ENCODE measurements at regions not wholly inside any gene's neighbourhood (a gene's known extent, or its start where the extent isn't known, plus 50 kb on each side); places are given as distances from the start of the nearest gene placed in this dataset.

DNA sequence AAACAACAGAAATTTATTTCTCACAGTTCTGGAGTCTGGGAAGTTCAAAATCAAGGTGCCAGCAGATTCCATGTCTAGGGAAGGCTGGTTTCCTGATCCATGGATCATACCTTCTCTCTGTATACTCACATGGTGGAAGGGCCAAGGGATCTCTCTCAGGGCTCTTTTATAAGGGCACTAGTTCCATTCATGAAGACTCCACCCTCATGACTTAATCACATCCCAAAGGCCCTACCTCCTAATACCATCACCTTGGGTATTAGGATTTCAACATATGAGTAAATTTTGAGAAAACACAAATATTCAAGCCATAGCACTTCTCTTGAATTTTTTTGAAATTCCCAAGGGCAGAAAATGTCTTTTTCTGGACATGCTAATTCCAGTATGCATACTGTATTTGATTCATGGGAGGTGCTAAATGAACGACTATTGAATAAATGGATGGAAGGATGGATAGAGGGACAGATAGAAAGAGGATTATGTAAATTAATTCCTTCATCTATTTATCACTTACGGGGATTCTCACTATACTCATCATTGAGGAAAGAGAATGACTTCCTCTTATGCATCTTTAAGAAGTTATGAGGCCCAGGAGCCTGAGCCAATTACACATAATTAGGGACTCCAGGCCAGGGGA lies 182.8 kb downstream of the NRIP1 start:
- Histone ChIP-seq H2AFZ (ENCODE audit: control insufficient read depth, low read depth, low read length) (no peak overlapping the region), H3K4me3 (no peak overlapping the region), H3K36me3 (ENCODE audit: control insufficient read depth in 2 of 2, insufficient read depth in 2 of 2, low read length in 1 of 2) (no peaks in the 10 kb centered on the region), H3K4me1 (ENCODE audit: control insufficient read depth, insufficient read depth, low read length) (peaks cover 20% of the 10 kb centered on the region), H3K79me2 (ENCODE audit: control insufficient read depth, insufficient read depth, low read length) (no peaks in the 10 kb centered on the region), H3K4me2 (ENCODE audit: control insufficient read depth, insufficient read depth) (no peak overlapping the region), H3K27me3 (replicated peaks in 1 of 2; ENCODE audit: control insufficient read depth in 2 of 2, insufficient read depth in 2 of 2, low read length in 1 of 2) (no peaks in the 10 kb centered on the region), H3K9me3 (replicated peaks; ENCODE audit: control insufficient read depth, insufficient read depth, low read length) (no peaks in the 10 kb centered on the region), H3K9ac (ENCODE audit: control insufficient read depth, insufficient read depth, low read length) (no peak overlapping the region), H3K27ac (ENCODE audit: control insufficient read depth, insufficient read depth) (no peak overlapping the region), H4K20me1 (ENCODE audit: control insufficient read depth, insufficient read depth) (no peaks in the 10 kb centered on the region)
- no peak for ATAC-seq
- no TSS peak for BruUV-seq (replicated peaks)
- 43% methylated on average over 2 of the region's 2 CpGs for WGBS (ENCODE audit: insufficient coverage, insufficient replicate concordance, low lambda C conversion rate, missing lambda C conversion rate)
- ChIA-PET CTCF (interaction anchor here (3.0 to 4.2 kb wide), 2 partner anchors 8 to 18 kb away, joined by 7 to 15 read pairs; no protein-coding TSS in a partner anchor), RAD21 (ENCODE audit: unreplicated experiment) (interaction anchor here (2.5 kb wide), 1 partner anchor 170 kb away, joined by 9 read pairs; no protein-coding TSS in a partner anchor), SMC1A (ENCODE audit: uncharacterized antibody, unreplicated experiment) (interaction anchor here (1.6 to 5.9 kb wide), 2 partner anchors 8 to 18 kb away, joined by 3 to 20 read pairs; no protein-coding TSS in a partner anchor), POLR2A (interaction anchor here (0.7 kb wide), 1 partner anchor 737 kb away, joined by 3 read pairs; no protein-coding TSS in a partner anchor)
- DNase-seq (ENCODE audit: low read depth, low spot score) = no peak
- TF ChIP-seq NRF1 (conservative IDR thresholded peaks at IDR 0.05; ENCODE audit: low read depth, low read length) (no peak), ZBTB4 (CRISPR knock-in tag; IDR thresholded peaks at IDR 0.05) (no peak), MTA3 (IDR thresholded peaks at IDR 0.05; ENCODE audit: borderline replicate concordance, low read length) (no peak), MYC (IDR thresholded peaks at IDR 0.05; ENCODE audit: insufficient read depth, insufficient read length, insufficient replicate concordance, low read length, severe bottlenecking) (no peak), BMI1 (IDR thresholded peaks at IDR 0.05; ENCODE audit: borderline replicate concordance) (no peak), BACH1 (IDR thresholded peaks at IDR 0.05; ENCODE audit: borderline replicate concordance) (no peak), ZBTB11 (CRISPR knock-in tag; IDR thresholded peaks at IDR 0.05) (no peak), ZNF274 (IDR thresholded peaks at IDR 0.05; ENCODE audit: insufficient read depth, insufficient read length) (no peak), EED (IDR thresholded peaks at IDR 0.05; ENCODE audit: low read depth) (no peak), NFYB (IDR thresholded peaks at IDR 0.05; ENCODE audit: insufficient read depth, low read depth, low read length) (no peak)
- TF ChIP-seq, protein P1, sequence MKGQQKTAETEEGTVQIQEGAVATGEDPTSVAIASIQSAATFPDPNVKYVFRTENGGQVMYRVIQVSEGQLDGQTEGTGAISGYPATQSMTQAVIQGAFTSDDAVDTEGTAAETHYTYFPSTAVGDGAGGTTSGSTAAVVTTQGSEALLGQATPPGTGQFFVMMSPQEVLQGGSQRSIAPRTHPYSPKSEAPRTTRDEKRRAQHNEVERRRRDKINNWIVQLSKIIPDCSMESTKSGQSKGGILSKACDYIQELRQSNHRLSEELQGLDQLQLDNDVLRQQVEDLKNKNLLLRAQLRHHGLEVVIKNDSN (IDR thresholded peaks at IDR 0.05; ENCODE audit: borderline replicate concordance, extremely low read length, insufficient read depth, low read depth, low read length) = no peak
- in situ Hi-C loops (cut with MboI) = no loop called here
- intact Hi-C loops (cut with micrococcal nuclease; ENCODE audit: unreplicated experiment) = no loop called here
- no peak for FAIRE-seq
